ENCODE measurements at regions not wholly inside any gene's neighbourhood (a gene's known extent, or its start where the extent isn't known, plus 50 kb on each side); places are given as distances from the start of the nearest gene placed in this dataset.
"Not testable (repeated sequence)": the region's sequence is repeated elsewhere in the genome, so short reads cannot be mapped to it uniquely, and the experiment has no call there.

GRCh38 chr6:3922619-3923018, 73.4 kb downstream of the FAM50B start:
- H3K4me3 ChIP-seq (ENCODE audit: low read length); H3K27ac ChIP-seq (ENCODE audit: low read length); H3K9ac ChIP-seq (ENCODE audit: low read depth, low read length); H3K36me3 ChIP-seq (ENCODE audit: insufficient read depth, low read depth, low read length); H3K4me1 ChIP-seq (ENCODE audit: insufficient read depth, low read length); H3K27me3 ChIP-seq (ENCODE audit: insufficient read depth, low read length); H3K9me3 ChIP-seq (ENCODE audit: insufficient read depth, low read depth, low read length): not testable (repeated sequence)

- not testable (repeated sequence) for H3K27me3 ChIP-seq (ENCODE audit: insufficient read depth, low read length); H3K4me1 ChIP-seq (ENCODE audit: insufficient read depth, low read length); H3K4me3 ChIP-seq (ENCODE audit: low read length); H3K9me3 ChIP-seq (ENCODE audit: insufficient read depth, low read depth, low read length); H3K27ac ChIP-seq (ENCODE audit: low read length); H3K9ac ChIP-seq (ENCODE audit: low read depth, low read length); H3K36me3 ChIP-seq (ENCODE audit: insufficient read depth, low read depth, low read length)
Observed at GRCh38 chr6:3925223-3926149, 76.3 kb downstream of the FAM50B start.

GRCh38 chr6:3926150-3926482, 76.9 kb downstream of the FAM50B start:
- no peak overlapping the region for H3K27ac ChIP-seq (ENCODE audit: low read length)
- H3K4me3 ChIP-seq (ENCODE audit: low read length): no peak overlapping the region
- no peaks in the 10 kb centered on the region for H3K9me3 ChIP-seq (ENCODE audit: insufficient read depth, low read depth, low read length)
- no peaks in the 10 kb centered on the region for H3K36me3 ChIP-seq (ENCODE audit: insufficient read depth, low read depth, low read length)
- no peaks in the 10 kb centered on the region for H3K4me1 ChIP-seq (ENCODE audit: insufficient read depth, low read length)
- H3K27me3 ChIP-seq (ENCODE audit: insufficient read depth, low read length): no peaks in the 10 kb centered on the region
- no peak overlapping the region for H3K9ac ChIP-seq (ENCODE audit: low read depth, low read length)

- no peak overlapping the region for H3K4me3 ChIP-seq (ENCODE audit: low read length)
- H3K9me3 ChIP-seq (ENCODE audit: insufficient read depth, low read depth, low read length): no peaks in the 10 kb centered on the region
Observed at GRCh38 chr6:3928111-3928510, 78.9 kb downstream of the FAM50B start.

GRCh38 chr6:3929281-3929798, 80.2 kb downstream of the FAM50B start:
- Histone ChIP-seq H3K9me3 (ENCODE audit: insufficient read depth, low read depth, low read length) (no peaks in the 10 kb centered on the region), H3K27me3 (ENCODE audit: insufficient read depth, low read length) (no peaks in the 10 kb centered on the region), H3K36me3 (ENCODE audit: insufficient read depth, low read depth, low read length) (no peaks in the 10 kb centered on the region), H3K9ac (ENCODE audit: low read depth, low read length) (no peak overlapping the region), H3K4me3 (ENCODE audit: low read length) (no peak overlapping the region), H3K4me1 (ENCODE audit: insufficient read depth, low read length) (no peaks in the 10 kb centered on the region), H3K27ac (ENCODE audit: low read length) (no peak overlapping the region)

More at GRCh38 chr6:3928111-3928510, 78.9 kb downstream of the FAM50B start:
- Histone ChIP-seq H3K27ac (ENCODE audit: low read length) (no peak overlapping the region), H3K4me1 (ENCODE audit: insufficient read depth, low read length) (no peaks in the 10 kb centered on the region), H3K36me3 (ENCODE audit: insufficient read depth, low read depth, low read length) (no peaks in the 10 kb centered on the region), H3K27me3 (ENCODE audit: insufficient read depth, low read length) (no peaks in the 10 kb centered on the region), H3K9ac (ENCODE audit: low read depth, low read length) (no peak overlapping the region)

GRCh38 chr6:3937438-3937837, 88.3 kb downstream of the FAM50B start:
- H3K4me3 ChIP-seq (ENCODE audit: low read length): no peak overlapping the region
- H3K9ac ChIP-seq (ENCODE audit: low read depth, low read length): no peak overlapping the region
- H3K4me1 ChIP-seq (ENCODE audit: insufficient read depth, low read length): peaks cover 5% of the 10 kb centered on the region; the same call in 1 of the 2 replicates
- no peaks in the 10 kb centered on the region for H3K9me3 ChIP-seq (ENCODE audit: insufficient read depth, low read depth, low read length)
- H3K27ac ChIP-seq (ENCODE audit: low read length): no peak overlapping the region
- H3K27me3 ChIP-seq (ENCODE audit: insufficient read depth, low read length): no peaks in the 10 kb centered on the region
- H3K36me3 ChIP-seq (ENCODE audit: insufficient read depth, low read depth, low read length): no peaks in the 10 kb centered on the region

GRCh38 chr6:3938715-3939367, 89.7 kb downstream of the FAM50B start:
- H3K27ac ChIP-seq (ENCODE audit: low read length): no peak overlapping the region
- H3K9ac ChIP-seq (ENCODE audit: low read depth, low read length): no peak overlapping the region
- peaks cover 5% of the 10 kb centered on the region; the same call in 1 of the 2 replicates for H3K4me1 ChIP-seq (ENCODE audit: insufficient read depth, low read length)
- H3K27me3 ChIP-seq (ENCODE audit: insufficient read depth, low read length): no peaks in the 10 kb centered on the region
- no peaks in the 10 kb centered on the region for H3K36me3 ChIP-seq (ENCODE audit: insufficient read depth, low read depth, low read length)
- no peak overlapping the region for H3K4me3 ChIP-seq (ENCODE audit: low read length)
- H3K9me3 ChIP-seq (ENCODE audit: insufficient read depth, low read depth, low read length): no peaks in the 10 kb centered on the region

GRCh38 chr6:3939368-3939958, 90.3 kb downstream of the FAM50B start:
- no peak overlapping the region for H3K9ac ChIP-seq (ENCODE audit: low read depth, low read length)
- H3K27ac ChIP-seq (ENCODE audit: low read length): no peak overlapping the region
- H3K9me3 ChIP-seq (ENCODE audit: insufficient read depth, low read depth, low read length): no peaks in the 10 kb centered on the region
- H3K27me3 ChIP-seq (ENCODE audit: insufficient read depth, low read length): no peaks in the 10 kb centered on the region
- no peaks in the 10 kb centered on the region for H3K36me3 ChIP-seq (ENCODE audit: insufficient read depth, low read depth, low read length)
- peaks cover 5% of the 10 kb centered on the region; the same call in 1 of the 2 replicates for H3K4me1 ChIP-seq (ENCODE audit: insufficient read depth, low read length)
- no peak overlapping the region for H3K4me3 ChIP-seq (ENCODE audit: low read length)

- Histone ChIP-seq H3K4me3 (ENCODE audit: low read length) (no peak overlapping the region), H3K27me3 (ENCODE audit: insufficient read depth, low read length) (no peaks in the 10 kb centered on the region), H3K27ac (ENCODE audit: low read length) (no peak overlapping the region), H3K4me1 (ENCODE audit: insufficient read depth, low read length) (peaks cover 5% of the 10 kb centered on the region; the same call in 1 of the 2 replicates), H3K9ac (ENCODE audit: low read depth, low read length) (no peak overlapping the region), H3K36me3 (ENCODE audit: insufficient read depth, low read depth, low read length) (no peaks in the 10 kb centered on the region), H3K9me3 (ENCODE audit: insufficient read depth, low read depth, low read length) (no peaks in the 10 kb centered on the region)
Observed at GRCh38 chr6:3939964-3940363, 90.8 kb downstream of the FAM50B start.

- H3K27me3 ChIP-seq (ENCODE audit: insufficient read depth, low read length): no peaks in the 10 kb centered on the region
- H3K9me3 ChIP-seq (ENCODE audit: insufficient read depth, low read depth, low read length): no peaks in the 10 kb centered on the region
- no peak overlapping the region for H3K27ac ChIP-seq (ENCODE audit: low read length)
- H3K4me3 ChIP-seq (ENCODE audit: low read length): no peak overlapping the region
- H3K36me3 ChIP-seq (ENCODE audit: insufficient read depth, low read depth, low read length): no peaks in the 10 kb centered on the region
- H3K9ac ChIP-seq (ENCODE audit: low read depth, low read length): no peak overlapping the region
- H3K4me1 ChIP-seq (ENCODE audit: insufficient read depth, low read length): peaks cover 5% of the 10 kb centered on the region; the same call in 1 of the 2 replicates
Observed at GRCh38 chr6:3940703-3941102, 91.5 kb downstream of the FAM50B start.

- Histone ChIP-seq H3K27me3 (ENCODE audit: insufficient read depth, low read length) (no peaks in the 10 kb centered on the region), H3K4me1 (ENCODE audit: insufficient read depth, low read length) (peaks cover 5% of the 10 kb centered on the region; the same call in 1 of the 2 replicates), H3K9me3 (ENCODE audit: insufficient read depth, low read depth, low read length) (no peaks in the 10 kb centered on the region), H3K36me3 (ENCODE audit: insufficient read depth, low read depth, low read length) (no peaks in the 10 kb centered on the region), H3K9ac (ENCODE audit: low read depth, low read length) (no peak overlapping the region), H3K27ac (ENCODE audit: low read length) (no peak overlapping the region), H3K4me3 (ENCODE audit: low read length) (no peak overlapping the region)
Observed at GRCh38 chr6:3943331-3943765, 94.2 kb downstream of the FAM50B start.

Data from iPS-20b (cell line).